Epithelial cell of proximal tubule (primary cell): ENCODE measurements at regions not wholly inside any gene's neighbourhood (a gene's known extent, or its start where the extent isn't known, plus 50 kb on each side); places are given as distances from the start of the nearest gene placed in this dataset.
"Not testable (repeated sequence)": the region's sequence is repeated elsewhere in the genome, so short reads cannot be mapped to it uniquely, and the experiment has no call there.

Experiments
- DNase-seq: peaks from one replicate; pipeline ENCODE4 v3.0.0-alpha.2; 2011; ENCODE audit warnings: low read depth
- H3K4me3 ChIP-seq: 2 replicates; pipeline ENCODE4 v1.5.1; 2011; ENCODE audit warnings: low read depth, mild to moderate bottlenecking, low read length
- CTCF ChIP-seq: conservative IDR thresholded peaks from 2 replicates; pipeline ENCODE4 v1.5.1; 2012; ENCODE audit warnings: low read depth, mild to moderate bottlenecking, low read length

DNA sequence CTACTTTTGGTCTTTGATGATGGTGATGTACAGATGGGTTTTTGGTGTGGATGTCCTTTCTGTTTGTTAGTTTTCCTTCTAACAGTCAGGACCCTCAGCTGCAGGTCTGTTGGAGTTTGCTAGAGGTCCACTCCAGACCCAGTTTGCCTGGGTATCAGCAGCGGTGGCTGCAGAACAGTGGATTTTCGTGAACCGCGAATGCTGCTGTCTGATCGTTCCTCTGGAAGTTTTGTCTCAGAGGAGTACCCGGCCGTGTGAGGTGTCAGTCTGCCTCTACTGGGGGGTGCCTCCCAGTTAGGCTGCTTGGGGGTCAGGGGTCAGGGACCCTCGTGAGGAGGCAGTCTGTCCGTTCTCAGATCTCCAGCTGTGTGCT, 56.6 kb upstream of the TNFAIP8 start:
- not testable (repeated sequence) for H3K4me3 ChIP-seq, DNase-seq

DNA sequence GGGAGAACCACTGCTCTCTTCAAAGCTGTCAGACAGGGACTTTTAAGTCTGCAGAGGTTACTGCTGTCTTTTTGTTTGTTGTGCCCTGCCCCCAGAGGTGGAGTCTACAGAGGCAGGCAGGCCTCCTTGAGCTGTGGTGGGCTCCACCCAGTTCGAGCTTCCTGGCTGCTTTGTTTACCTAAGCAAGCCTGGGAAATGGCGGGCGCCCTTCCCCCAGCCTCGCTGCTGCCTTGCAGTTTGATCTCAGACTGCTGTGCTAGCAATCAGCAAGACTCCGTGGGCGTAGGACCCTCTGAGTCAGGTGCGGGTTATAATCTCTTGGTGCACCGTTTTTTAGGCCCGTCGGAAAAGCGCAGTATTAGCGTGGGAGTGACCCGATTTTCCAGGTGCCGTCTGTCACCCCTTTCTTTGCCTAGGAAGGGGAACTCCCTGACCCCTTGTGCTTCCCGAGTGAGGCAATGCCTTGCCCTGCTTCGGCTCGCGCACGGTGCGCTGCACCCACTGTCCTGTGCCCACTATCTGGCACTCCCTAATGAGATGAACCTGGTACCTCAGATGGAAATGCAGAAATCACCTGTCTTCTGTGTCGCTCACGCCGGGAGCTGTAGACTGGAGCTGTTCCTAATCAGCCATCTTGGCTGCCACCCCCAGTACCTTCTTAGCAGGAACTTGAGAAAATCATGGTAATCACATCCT, 56.1 kb upstream of the TNFAIP8 start:
- H3K4me3 ChIP-seq, DNase-seq: not testable (repeated sequence)

DNA sequence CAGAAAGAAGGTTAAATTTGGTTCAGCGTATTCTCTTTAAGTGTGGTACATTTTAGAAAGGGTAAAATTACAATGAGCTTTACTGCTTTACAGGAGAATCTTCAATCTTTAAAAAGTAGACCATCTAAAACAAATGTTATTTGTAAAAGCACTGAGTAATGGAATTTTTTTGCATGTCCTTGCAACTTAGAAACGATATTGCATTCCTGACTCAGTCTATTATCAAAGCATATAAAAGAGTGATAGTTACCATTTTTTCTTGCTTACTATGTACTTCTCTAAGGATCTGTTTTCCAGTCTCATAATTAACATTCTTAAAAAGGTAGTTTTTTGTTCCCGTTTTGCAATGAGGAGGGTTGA, 55.5 kb upstream of the TNFAIP8 start:
- no peak for DNase-seq
- no peak overlapping the region for H3K4me3 ChIP-seq
- TF ChIP-seq CTCF: no peak

GRCh38 chr5:119301210-119301609, 54.6 kb upstream of the TNFAIP8 start:
- no peak for TF ChIP-seq CTCF
- no peak overlapping the region for H3K4me3 ChIP-seq
- no peak for DNase-seq

- no peak overlapping the region for H3K4me3 ChIP-seq
- no peak for TF ChIP-seq CTCF
- no peak for DNase-seq
Measured at GRCh38 chr5:119301906-119302305, 53.9 kb upstream of the TNFAIP8 start.

DNA sequence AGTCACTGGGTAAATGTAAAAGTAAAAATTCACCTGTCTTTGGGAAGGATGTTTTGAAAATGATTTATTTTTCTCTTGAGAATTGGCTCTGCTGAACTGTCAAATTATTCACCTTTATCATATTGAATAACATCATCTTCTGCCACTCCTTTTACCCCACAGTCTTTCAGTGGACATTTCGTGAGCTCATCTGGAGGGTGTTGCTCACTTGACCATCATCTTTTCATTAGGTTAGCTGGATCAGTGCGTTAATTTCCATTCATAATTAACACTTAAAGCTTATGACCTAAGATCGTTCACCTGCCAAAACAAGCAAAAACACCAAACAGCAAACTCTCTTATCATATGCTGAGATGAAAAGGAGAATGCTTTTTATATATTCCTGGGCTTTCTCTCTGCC, 53.4 kb upstream of the TNFAIP8 start:
- no peak for TF ChIP-seq CTCF

GRCh38 chr5:119302916-119303897, 52.6 kb upstream of the TNFAIP8 start:
- peak overlapping the region; percentile 13 for H3K4me3 ChIP-seq
- TF ChIP-seq CTCF: peak; percentile 52
- peak; percentile 100 for DNase-seq

More for the DNA sequence above, 53.4 kb upstream of the TNFAIP8 start:
- H3K4me3 ChIP-seq: peak overlapping the region; percentile 13
- no peak for DNase-seq
